ENCODE measurements at regions not wholly inside any gene's neighbourhood (a gene's known extent, or its start where the extent isn't known, plus 50 kb on each side); places are given as distances from the start of the nearest gene placed in this dataset.

DNA sequence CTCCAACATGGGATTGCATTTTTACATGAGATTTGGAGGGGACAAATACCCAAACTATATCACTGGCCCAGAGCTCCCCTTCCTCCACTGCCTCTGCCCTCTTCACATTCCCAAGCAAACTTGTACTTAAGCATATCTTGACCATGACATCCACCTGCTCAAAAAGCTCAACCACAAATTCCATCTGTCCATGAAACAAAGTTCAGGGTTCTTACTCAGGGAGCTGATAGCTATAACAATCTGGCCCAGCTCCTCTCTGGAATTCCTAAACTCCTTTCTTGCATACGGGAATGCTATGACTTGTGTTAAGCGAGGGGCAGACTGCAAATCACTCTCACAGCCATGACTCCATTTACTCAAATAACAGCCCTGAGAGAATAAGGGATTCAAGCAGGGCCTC lies 152.1 kb downstream of the GALC start:
- ChIA-PET POLR2A (no interaction called here), CTCF (ENCODE audit: low intra/inter-chr PET ratio, low total read pairs) (no interaction called here)
- intact Hi-C loops (cut with micrococcal nuclease; ENCODE audit: unreplicated experiment) (no loop called here), in situ Hi-C loops (cut with HindIII; ENCODE audit: extremely low pct_ligation_motif_present, low pct_unique_long_range_greater_than_20kb) (no loop called here)
- H3K4me3 ChIP-seq (replicated peaks in 1 of 3; ENCODE audit: insufficient read depth in 1 of 3, low read depth in 2 of 3, low read length in 3 of 3) = no peak overlapping the region
- no peaks in the 10 kb centered on the region for H3K9me3 ChIP-seq (ENCODE audit: low read length)
- no peaks in the 10 kb centered on the region for H3K4me1 ChIP-seq (ENCODE audit: insufficient read depth, low read length)
- ATAC-seq = no peak
- H3K27me3 ChIP-seq (ENCODE audit: control insufficient read depth in 1 of 2, insufficient read depth in 2 of 2, low read length in 2 of 2) = no peaks in the 10 kb centered on the region
- H3K79me2 ChIP-seq (ENCODE audit: insufficient read depth, low read length) = no peaks in the 10 kb centered on the region
- H3K36me3 ChIP-seq (replicated peaks in 1 of 2; ENCODE audit: control insufficient read depth in 1 of 2, insufficient read depth in 2 of 2, low read length in 2 of 2) = no peaks in the 10 kb centered on the region
- H4K20me1 ChIP-seq (ENCODE audit: insufficient read depth, low read length) = no peaks in the 10 kb centered on the region
- no peak overlapping the region for H2AFZ ChIP-seq (ENCODE audit: low read length)
- no peak for DNase-seq (ENCODE audit: low spot score)
- H3K9ac ChIP-seq (ENCODE audit: insufficient read depth, low read depth, low read length) = no peak overlapping the region
- no peak for FAIRE-seq
- TF ChIP-seq ELF4 (CRISPR knock-in tag; IDR thresholded peaks at IDR 0.05; ENCODE audit: borderline replicate concordance) (no peak), NR2C2 (CRISPR knock-in tag; IDR thresholded peaks at IDR 0.05; ENCODE audit: borderline replicate concordance) (no peak), NKX3-1 (CRISPR knock-in tag; IDR thresholded peaks at IDR 0.05) (no peak), RXRA (CRISPR knock-in tag; IDR thresholded peaks at IDR 0.05) (no peak), MBNL3 (CRISPR knock-in tag; conservative IDR thresholded peaks at IDR 0.05) (no peak), ZNF143 (CRISPR knock-in tag; IDR thresholded peaks at IDR 0.05) (no peak), FOSL1 (CRISPR knock-in tag; IDR thresholded peaks at IDR 0.05; ENCODE audit: borderline replicate concordance) (no peak), ZNF430 (CRISPR knock-in tag; IDR thresholded peaks at IDR 0.05) (no peak), ZNF564 (CRISPR knock-in tag; IDR thresholded peaks at IDR 0.05) (no peak), THYN1 (CRISPR knock-in tag; IDR thresholded peaks at IDR 0.05; ENCODE audit: borderline replicate concordance, low read depth) (no peak), ZNF160 (CRISPR knock-in tag; IDR thresholded peaks at IDR 0.05) (no peak), ZFP41 (CRISPR knock-in tag; IDR thresholded peaks at IDR 0.05; ENCODE audit: borderline replicate concordance) (no peak), ZNF780A (CRISPR knock-in tag; IDR thresholded peaks at IDR 0.05) (no peak), ZNF572 (CRISPR knock-in tag; IDR thresholded peaks at IDR 0.05) (no peak), ZNF180 (CRISPR knock-in tag; IDR thresholded peaks at IDR 0.05; ENCODE audit: borderline replicate concordance, low read depth) (no peak), ZFP36 (IDR thresholded peaks at IDR 0.05; ENCODE audit: borderline replicate concordance, low read depth, low read length, partially characterized antibody) (no peak)
- TF ChIP-seq, protein P1, sequence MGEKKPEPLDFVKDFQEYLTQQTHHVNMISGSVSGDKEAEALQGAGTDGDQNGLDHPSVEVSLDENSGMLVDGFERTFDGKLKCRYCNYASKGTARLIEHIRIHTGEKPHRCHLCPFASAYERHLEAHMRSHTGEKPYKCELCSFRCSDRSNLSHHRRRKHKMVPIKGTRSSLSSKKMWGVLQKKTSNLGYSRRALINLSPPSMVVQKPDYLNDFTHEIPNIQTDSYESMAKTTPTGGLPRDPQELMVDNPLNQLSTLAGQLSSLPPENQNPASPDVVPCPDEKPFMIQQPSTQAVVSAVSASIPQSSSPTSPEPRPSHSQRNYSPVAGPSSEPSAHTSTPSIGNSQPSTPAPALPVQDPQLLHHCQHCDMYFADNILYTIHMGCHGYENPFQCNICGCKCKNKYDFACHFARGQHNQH (CRISPR knock-in tag; IDR thresholded peaks at IDR 0.05) = no peak
- TF ChIP-seq, protein P2, sequence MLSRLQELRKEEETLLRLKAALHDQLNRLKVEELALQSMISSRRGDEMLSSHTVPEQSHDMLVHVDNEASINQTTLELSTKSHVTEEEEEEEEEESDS (CRISPR knock-in tag; IDR thresholded peaks at IDR 0.05; ENCODE audit: borderline replicate concordance) = no peak
- TF ChIP-seq, protein P3, sequence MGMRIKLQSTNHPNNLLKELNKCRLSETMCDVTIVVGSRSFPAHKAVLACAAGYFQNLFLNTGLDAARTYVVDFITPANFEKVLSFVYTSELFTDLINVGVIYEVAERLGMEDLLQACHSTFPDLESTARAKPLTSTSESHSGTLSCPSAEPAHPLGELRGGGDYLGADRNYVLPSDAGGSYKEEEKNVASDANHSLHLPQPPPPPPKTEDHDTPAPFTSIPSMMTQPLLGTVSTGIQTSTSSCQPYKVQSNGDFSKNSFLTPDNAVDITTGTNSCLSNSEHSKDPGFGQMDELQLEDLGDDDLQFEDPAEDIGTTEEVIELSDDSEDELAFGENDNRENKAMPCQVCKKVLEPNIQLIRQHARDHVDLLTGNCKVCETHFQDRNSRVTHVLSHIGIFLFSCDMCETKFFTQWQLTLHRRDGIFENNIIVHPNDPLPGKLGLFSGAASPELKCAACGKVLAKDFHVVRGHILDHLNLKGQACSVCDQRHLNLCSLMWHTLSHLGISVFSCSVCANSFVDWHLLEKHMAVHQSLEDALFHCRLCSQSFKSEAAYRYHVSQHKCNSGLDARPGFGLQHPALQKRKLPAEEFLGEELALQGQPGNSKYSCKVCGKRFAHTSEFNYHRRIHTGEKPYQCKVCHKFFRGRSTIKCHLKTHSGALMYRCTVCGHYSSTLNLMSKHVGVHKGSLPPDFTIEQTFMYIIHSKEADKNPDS (CRISPR knock-in tag; IDR thresholded peaks at IDR 0.05) = no peak
- no CpG with 5 or more reads among the region's 2 CpGs for WGBS (ENCODE audit: low lambda C conversion rate)
- H3K4me2 ChIP-seq (ENCODE audit: low read depth, low read length) = no peak overlapping the region
- no peak overlapping the region for H3K27ac ChIP-seq (ENCODE audit: extremely low read length, insufficient read depth, low read length)
- no TSS peak for BruUV-seq (replicated peaks)
